ENCODE measurements at regions not wholly inside any gene's neighbourhood (a gene's known extent, or its start where the extent isn't known, plus 50 kb on each side); places are given as distances from the start of the nearest gene placed in this dataset.

DNA sequence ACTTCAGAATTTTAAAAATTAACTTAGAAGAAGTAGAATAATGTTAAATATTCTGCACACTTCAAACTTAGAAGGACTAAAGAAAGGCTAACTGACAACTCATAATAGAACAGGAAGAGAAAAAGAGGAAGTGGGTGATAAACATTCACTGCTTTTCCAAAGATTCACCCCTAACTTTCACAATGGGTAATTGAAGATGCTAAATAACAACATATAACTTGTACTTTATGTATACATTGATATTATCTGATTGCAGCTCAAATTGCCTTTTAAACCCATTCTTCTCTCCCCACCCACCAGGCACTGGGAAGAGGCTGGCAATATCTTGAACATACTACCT is 376.6 kb downstream of the EFNA5 start:
- DNase-seq (ENCODE audit: extremely low read depth in 1 of 2, low read depth in 1 of 2): no peak

DNA sequence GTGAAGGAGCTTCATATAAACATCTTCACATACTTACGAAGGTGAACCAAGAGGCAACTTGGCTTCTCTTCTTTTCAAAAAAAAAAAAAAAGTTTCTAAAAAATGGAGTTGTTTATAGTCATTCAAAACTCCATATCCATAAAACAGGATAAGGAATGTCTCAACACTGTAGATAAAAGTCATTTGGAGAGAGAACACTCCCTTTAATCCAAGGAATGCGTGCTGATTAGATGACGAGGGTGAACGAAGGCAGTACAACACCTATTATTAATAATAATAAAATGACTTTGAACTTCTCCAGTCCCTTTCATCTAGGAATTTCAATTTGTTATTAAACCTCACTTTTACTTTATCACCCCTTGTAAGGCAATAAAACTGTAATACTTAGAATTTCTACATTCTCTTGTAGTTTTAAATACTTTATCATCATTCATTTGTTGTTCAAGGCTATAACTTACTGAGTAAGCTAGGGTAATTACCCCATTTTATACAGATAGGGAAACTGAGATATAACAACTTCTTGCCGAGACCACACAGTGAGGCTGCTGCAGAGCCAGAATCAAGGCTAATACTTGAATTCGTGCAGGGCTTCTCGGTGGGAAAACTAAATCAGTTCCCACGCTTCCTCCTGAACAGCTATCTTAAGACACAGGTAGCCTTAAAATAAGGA is 377.1 kb downstream of the EFNA5 start:
- DNase-seq (ENCODE audit: extremely low read depth in 1 of 2, low read depth in 1 of 2): no peak

DNA sequence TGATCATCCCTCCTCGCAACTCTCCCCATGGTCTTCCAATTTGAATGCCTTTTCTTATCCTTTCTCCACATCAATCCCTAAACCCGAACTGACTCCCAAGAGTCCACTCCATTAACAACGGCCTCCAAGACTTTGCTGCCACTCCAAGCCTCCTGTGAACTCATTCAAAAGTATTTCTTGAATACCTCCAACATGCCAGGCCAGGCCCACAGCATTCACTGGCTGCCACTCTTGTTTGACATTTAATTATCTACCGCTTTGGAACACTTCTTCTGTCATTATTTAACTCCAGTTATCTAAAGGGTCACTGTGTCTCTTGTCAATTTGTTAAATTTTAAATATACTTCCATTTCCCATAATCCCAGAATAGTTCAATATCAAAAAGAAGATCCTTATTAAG is 378.9 kb downstream of the EFNA5 start:
- no peak for DNase-seq (ENCODE audit: extremely low read depth in 1 of 2, low read depth in 1 of 2)

DNA sequence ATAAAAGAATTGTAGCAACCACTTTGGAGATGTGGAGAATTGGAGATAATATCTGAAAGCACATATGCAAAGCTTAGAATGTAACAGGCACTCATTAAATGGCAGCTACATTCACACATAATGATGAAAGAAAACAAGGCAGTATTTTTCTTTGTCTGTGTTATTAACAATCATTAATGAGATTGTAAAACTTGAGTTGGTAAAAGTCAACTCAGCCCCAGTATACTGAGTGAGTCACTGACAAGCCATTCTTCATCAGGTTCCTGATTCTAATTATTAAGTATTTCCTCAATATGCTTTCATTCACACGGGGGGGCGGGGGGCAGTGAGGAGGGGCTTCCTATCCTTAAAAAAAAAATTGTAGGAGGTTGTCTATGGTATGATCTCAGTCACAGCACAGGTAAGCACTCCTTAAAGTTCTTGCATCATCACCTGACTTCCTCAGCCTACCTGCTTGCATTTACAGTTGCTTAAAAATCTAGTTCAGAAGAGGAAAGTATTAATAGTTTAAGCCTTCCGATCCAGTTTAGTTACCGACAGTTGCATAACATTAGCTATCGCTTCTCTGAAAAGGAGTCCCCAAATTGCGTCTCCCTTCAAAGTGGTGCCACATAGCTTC is 379.8 kb downstream of the EFNA5 start:
- DNase-seq (ENCODE audit: extremely low read depth in 1 of 2, low read depth in 1 of 2): no peak

GRCh38 chr5:107289030-107289714 is 381.6 kb downstream of the EFNA5 start:
- no peak for DNase-seq (ENCODE audit: extremely low read depth in 1 of 2, low read depth in 1 of 2)

DNA sequence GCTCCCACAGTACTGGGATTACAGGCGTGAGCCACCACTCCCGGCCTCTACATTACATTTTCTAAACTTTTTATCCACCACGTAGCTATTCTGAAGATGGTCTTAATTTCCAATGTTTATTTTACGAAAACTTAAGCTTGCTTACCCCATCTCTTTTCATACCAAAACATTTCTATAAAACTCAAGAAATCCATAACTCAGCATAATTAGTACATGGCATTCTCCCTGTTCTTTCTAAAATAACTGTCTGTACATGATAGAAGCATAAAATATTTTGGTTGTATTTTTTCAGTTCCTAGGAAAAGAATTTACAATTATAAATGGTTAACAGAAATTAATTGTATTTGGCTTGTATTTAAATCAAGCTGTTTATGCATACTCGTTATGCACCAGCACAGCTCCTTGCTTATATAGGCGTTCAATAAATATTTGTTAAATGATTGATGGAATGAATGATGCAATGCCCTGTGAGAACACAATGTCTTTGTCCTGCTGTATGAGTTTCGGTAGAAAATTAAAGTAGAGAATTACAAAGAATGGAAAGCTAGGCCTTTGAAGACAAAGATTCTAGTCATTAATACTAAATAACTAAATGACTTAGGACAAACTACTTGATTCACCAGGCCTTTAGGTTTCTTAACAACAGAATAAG is 384.2 kb downstream of the EFNA5 start:
- no peak for DNase-seq (ENCODE audit: extremely low read depth in 1 of 2, low read depth in 1 of 2)

DNA sequence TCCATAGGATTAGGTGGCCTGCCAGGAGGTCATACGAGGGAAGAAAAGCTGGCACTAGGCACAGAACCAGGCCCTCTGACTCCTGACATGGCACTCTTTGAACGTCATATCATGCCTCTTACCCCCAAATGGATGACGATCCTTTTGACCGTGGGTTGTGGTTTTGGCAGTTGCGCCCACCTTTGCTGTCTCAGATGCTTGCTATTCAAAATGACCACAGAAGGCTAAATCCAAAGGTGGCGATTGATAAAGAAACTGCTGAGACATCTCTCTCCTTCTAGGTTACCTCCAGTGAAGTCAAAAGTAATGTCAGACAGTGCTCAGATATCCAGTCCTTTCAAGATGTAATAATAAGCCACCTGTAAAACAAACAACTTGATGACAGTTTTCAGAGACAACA is 385.0 kb downstream of the EFNA5 start:
- DNase-seq (ENCODE audit: extremely low read depth in 1 of 2, low read depth in 1 of 2): peak in 1 of 2 donors; percentile 22

DNA sequence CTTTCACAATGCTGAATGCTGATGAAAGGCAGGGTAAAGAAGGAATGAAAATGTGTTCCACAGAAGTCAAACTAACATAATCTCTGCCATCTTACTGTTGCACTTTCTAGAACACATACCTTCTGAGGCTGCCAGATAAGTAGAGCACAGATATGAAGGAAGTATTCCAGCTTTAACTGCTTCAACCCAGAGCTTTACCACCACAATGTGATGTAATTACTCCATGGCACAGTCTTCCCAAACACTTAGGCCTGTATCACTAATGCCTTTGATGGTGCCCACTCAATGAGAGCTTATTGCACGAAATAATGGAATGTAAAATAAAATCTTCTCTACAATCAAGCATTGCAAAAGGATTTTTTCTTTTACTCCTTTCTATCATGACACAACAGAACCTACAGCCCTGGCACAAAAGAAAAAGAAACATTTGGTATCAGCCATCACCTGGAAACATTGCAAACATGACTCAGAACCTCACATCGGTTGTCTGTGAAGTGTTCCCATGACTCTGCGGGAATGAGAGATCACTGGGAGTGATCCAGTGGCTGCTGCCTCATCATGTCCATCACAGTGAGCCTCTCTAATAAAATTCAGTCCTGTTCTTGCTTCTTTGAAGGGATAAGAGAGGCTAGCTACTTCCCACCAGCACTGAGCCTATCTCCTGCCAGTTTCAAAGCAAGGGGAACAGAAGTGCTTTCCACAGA is 385.8 kb downstream of the EFNA5 start:
- DNase-seq (ENCODE audit: extremely low read depth in 1 of 2, low read depth in 1 of 2): no peak

- no peak for DNase-seq (ENCODE audit: extremely low read depth in 1 of 2, low read depth in 1 of 2)
Measured at GRCh38 chr5:107282061-107282460, 388.7 kb downstream of the EFNA5 start.

DNA sequence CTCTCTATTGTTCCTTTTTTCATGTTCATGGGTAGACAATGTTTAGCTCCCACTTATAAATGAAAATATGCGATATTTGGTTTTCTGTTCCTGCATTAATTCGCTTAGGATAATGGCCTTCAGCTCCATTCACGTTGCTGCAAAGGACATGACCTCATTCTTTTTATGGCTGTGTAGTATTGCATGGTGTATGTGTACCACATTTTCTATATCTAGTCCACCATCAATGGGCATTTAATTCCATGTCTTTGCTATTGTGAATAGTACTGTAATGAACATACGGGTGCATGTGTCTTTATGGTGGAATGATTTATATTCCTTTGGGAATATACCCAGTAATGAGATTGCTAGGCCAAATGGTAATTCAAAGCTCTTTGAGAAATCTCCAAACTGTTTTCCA is 392.0 kb downstream of the EFNA5 start:
- DNase-seq (ENCODE audit: extremely low read depth in 1 of 2, low read depth in 1 of 2): no peak

GRCh38 chr5:107277485-107278125 is 393.1 kb downstream of the EFNA5 start:
- DNase-seq (ENCODE audit: extremely low read depth in 1 of 2, low read depth in 1 of 2): no peak

GRCh38 chr5:107275333-107275732 is 395.4 kb downstream of the EFNA5 start:
- no peak for DNase-seq (ENCODE audit: extremely low read depth in 1 of 2, low read depth in 1 of 2)

- no peak for DNase-seq (ENCODE audit: extremely low read depth in 1 of 2, low read depth in 1 of 2)
Measured at GRCh38 chr5:107274571-107274970, 396.2 kb downstream of the EFNA5 start.

- DNase-seq (ENCODE audit: extremely low read depth in 1 of 2, low read depth in 1 of 2): no peak
Measured at GRCh38 chr5:107272954-107273353, 397.8 kb downstream of the EFNA5 start.

DNA sequence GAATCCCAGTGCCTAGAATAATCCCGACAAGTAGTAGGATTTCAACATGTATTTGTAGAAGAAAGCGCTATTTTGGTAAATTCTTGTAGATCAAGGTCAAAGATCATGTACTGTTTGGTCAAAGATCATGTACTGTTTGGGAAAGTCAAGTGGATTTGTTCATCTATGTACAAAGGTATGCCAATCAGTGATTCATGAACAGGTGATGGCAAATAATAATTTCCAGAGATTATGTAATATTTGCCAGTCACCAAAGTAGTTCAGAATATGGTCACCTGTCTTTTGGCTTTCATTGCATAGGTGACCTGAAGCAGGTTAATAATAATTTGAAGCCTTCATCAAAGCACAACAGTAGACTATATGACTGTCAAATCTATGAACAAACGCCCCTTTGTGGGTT is 398.2 kb downstream of the EFNA5 start:
- DNase-seq (ENCODE audit: extremely low read depth in 1 of 2, low read depth in 1 of 2): no peak

- DNase-seq (ENCODE audit: extremely low read depth in 1 of 2, low read depth in 1 of 2): no peak
Measured at GRCh38 chr5:107271682-107272350, 398.9 kb downstream of the EFNA5 start.

- DNase-seq (ENCODE audit: extremely low read depth in 1 of 2, low read depth in 1 of 2): no peak
Measured at GRCh38 chr5:107270561-107270960, 400.2 kb downstream of the EFNA5 start.

DNA sequence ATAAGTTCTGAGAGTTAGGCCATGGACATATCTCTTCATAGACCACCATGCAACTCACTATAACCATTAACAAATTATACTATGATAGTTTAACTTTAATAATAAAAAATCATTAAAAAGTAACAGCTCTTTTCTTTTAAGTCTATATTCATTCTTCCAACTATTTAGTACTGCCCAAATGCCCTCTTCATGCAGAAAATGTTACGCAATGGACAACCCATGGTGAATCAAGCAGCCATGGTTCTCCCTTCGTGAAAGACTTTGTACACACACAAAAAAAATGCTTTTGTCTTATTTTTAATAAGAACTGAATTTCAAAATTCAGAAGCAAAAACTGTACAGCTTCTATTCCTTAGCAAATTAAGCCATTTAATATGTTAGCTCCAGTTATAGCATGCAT is 401.1 kb downstream of the EFNA5 start:
- DNase-seq (ENCODE audit: extremely low read depth in 1 of 2, low read depth in 1 of 2): no peak

DNA sequence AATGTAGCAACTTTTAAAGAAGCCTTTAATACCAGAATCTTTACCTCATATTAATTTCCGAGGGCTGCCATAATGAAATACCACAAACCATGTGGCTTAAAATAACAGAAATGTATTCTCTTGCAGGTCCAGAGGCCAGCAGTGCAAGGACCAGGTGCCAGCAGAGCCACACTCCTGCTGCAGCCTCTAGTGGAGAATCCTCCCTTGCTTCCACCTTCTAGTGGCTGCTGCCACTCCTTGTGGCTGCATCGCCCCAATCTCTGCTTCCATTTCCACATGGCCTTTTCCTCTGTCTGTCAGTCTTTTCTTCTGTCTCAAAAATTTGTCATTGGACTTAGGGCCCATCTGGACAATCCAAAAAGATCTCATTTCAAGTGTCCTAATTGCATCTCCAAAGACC is 401.5 kb downstream of the EFNA5 start:
- no peak for DNase-seq (ENCODE audit: extremely low read depth in 1 of 2, low read depth in 1 of 2)

- no peak for DNase-seq (ENCODE audit: extremely low read depth in 1 of 2, low read depth in 1 of 2)
Measured at GRCh38 chr5:107268241-107268640, 402.5 kb downstream of the EFNA5 start.
